ENCODE measurements at regions not wholly inside any gene's neighbourhood (a gene's known extent, or its start where the extent isn't known, plus 50 kb on each side); places are given as distances from the start of the nearest gene placed in this dataset.
"Not testable (repeated sequence)": the region's sequence is repeated elsewhere in the genome, so short reads cannot be mapped to it uniquely, and the experiment has no call there.

DNA sequence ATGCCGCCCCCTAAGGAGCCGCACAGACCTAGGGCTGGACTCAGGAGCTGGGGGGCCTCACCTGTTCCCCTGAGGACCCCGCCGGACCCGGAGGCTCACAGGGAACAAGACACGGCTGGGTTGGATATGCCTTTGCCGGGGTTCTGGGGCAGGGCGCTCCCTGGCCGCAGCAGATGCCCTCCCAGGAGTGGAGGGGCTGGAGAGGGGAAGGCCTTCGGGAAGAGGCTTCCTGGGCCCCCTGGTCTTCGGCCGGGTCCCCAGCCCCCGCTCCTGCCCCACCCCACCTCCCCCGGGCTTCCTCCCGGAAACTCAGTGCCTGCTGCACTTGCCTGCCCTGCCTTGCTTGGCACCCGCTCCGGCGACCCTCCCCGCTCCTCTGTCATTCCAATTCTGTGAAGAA lies 91.6 kb downstream of the LACC1 start:
- not testable (repeated sequence) for H3K27me3 Mint-ChIP-seq (ENCODE audit: low read depth); H3K36me3 Mint-ChIP-seq (ENCODE audit: low read depth); H3K4me3 Mint-ChIP-seq; H3K27ac Mint-ChIP-seq; H3K4me1 Mint-ChIP-seq (ENCODE audit: low read depth); H3K9me3 Mint-ChIP-seq; DNase-seq (ENCODE audit: low spot score)

- no peak for DNase-seq (ENCODE audit: low spot score)
- no peaks in the 10 kb centered on the region for H3K27me3 Mint-ChIP-seq (ENCODE audit: low read depth)
- H3K9me3 Mint-ChIP-seq: peaks cover 3% of the 10 kb centered on the region
- H3K4me1 Mint-ChIP-seq (ENCODE audit: low read depth): no peaks in the 10 kb centered on the region
- H3K27ac Mint-ChIP-seq: no peak overlapping the region
- no peaks in the 10 kb centered on the region for H3K36me3 Mint-ChIP-seq (ENCODE audit: low read depth)
- H3K4me3 Mint-ChIP-seq: no peak overlapping the region
These were observed 98.2 kb downstream of the LACC1 start for GRCh38 chr13:43977911-43978310.

DNA sequence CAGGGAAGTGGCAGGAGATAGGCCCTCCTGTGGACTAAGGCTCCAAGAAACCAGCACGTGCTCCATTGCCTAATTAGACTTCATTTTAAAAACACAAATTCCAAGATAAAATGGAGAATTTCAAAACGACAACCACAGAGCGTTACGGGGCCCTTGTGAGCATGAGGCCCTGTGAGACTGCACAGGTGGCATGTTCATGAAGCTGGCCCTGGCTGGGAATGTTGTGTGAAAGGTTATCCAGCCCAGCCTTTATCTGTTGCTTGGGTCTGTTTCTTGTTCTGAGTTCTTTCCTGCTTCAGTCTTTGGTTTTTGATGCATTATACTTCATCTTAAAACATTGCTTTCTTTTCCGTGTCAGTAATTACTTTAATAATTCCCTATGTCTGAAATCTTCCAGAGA lies 99.0 kb downstream of the LACC1 start:
- Mint-ChIP-seq H3K27ac (no peak overlapping the region), H3K27me3 (ENCODE audit: low read depth) (no peaks in the 10 kb centered on the region), H3K4me1 (ENCODE audit: low read depth) (no peaks in the 10 kb centered on the region), H3K9me3 (peaks cover 3% of the 10 kb centered on the region), H3K4me3 (no peak overlapping the region), H3K36me3 (ENCODE audit: low read depth) (no peaks in the 10 kb centered on the region)
- DNase-seq (ENCODE audit: low spot score): no peak

- no peak overlapping the region for H3K4me3 Mint-ChIP-seq
These were observed 99.8 kb downstream of the LACC1 start for GRCh38 chr13:43979492-43979891.

GRCh38 chr13:43980587-43980986 lies 100.9 kb downstream of the LACC1 start:
- peaks cover 3% of the 10 kb centered on the region for H3K9me3 Mint-ChIP-seq
- H3K27ac Mint-ChIP-seq: no peak overlapping the region
- no peaks in the 10 kb centered on the region for H3K36me3 Mint-ChIP-seq (ENCODE audit: low read depth)
- no peak overlapping the region for H3K4me3 Mint-ChIP-seq
- no peak for DNase-seq (ENCODE audit: low spot score)
- no peaks in the 10 kb centered on the region for H3K27me3 Mint-ChIP-seq (ENCODE audit: low read depth)
- H3K4me1 Mint-ChIP-seq (ENCODE audit: low read depth): no peaks in the 10 kb centered on the region

More at GRCh38 chr13:43979492-43979891, 99.8 kb downstream of the LACC1 start:
- Mint-ChIP-seq H3K27me3 (ENCODE audit: low read depth) (no peaks in the 10 kb centered on the region), H3K36me3 (ENCODE audit: low read depth) (no peaks in the 10 kb centered on the region), H3K9me3 (peaks cover 3% of the 10 kb centered on the region), H3K27ac (no peak overlapping the region), H3K4me1 (ENCODE audit: low read depth) (no peaks in the 10 kb centered on the region)
- DNase-seq (ENCODE audit: low spot score): no peak

GRCh38 chr13:43981091-43981490 lies 101.4 kb downstream of the LACC1 start:
- H3K9me3 Mint-ChIP-seq: peaks cover 3% of the 10 kb centered on the region
- no peaks in the 10 kb centered on the region for H3K36me3 Mint-ChIP-seq (ENCODE audit: low read depth)
- H3K4me1 Mint-ChIP-seq (ENCODE audit: low read depth): no peaks in the 10 kb centered on the region
- H3K27me3 Mint-ChIP-seq (ENCODE audit: low read depth): no peaks in the 10 kb centered on the region
- H3K4me3 Mint-ChIP-seq: no peak overlapping the region
- DNase-seq (ENCODE audit: low spot score): no peak
- H3K27ac Mint-ChIP-seq: no peak overlapping the region

GRCh38 chr13:43981512-43982301 lies 102.0 kb downstream of the LACC1 start:
- H3K4me1 Mint-ChIP-seq (ENCODE audit: low read depth): no peaks in the 10 kb centered on the region
- H3K9me3 Mint-ChIP-seq: no peaks in the 10 kb centered on the region
- H3K27me3 Mint-ChIP-seq (ENCODE audit: low read depth): no peaks in the 10 kb centered on the region
- no peak overlapping the region for H3K4me3 Mint-ChIP-seq
- H3K27ac Mint-ChIP-seq: no peak overlapping the region
- H3K36me3 Mint-ChIP-seq (ENCODE audit: low read depth): no peaks in the 10 kb centered on the region
- no peak for DNase-seq (ENCODE audit: low spot score)

DNA sequence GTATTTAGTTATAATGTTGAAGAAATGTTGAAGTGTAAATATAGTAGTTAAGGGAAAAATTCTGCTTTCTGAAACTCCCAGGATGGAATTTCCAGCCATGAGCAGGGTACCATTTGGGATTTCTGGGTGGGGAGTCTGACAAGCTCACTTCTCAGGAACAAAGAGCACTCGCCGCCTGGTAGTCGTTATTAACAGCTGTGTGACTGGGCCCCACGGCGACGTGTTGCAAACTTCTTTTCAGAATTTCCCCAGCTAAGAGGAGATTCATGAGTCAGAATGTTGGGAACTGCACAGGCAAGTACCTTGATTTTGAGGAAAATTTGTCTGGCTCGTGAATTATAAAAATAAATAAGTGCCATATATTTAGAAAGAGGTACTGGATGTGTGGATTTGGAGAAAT lies 103.7 kb downstream of the LACC1 start:
- H3K36me3 Mint-ChIP-seq (ENCODE audit: low read depth): no peaks in the 10 kb centered on the region
- no peaks in the 10 kb centered on the region for H3K9me3 Mint-ChIP-seq
- no peak overlapping the region for H3K4me3 Mint-ChIP-seq
- H3K27ac Mint-ChIP-seq: no peak overlapping the region
- no peaks in the 10 kb centered on the region for H3K27me3 Mint-ChIP-seq (ENCODE audit: low read depth)
- no peaks in the 10 kb centered on the region for H3K4me1 Mint-ChIP-seq (ENCODE audit: low read depth)
- no peak for DNase-seq (ENCODE audit: low spot score)

GRCh38 chr13:43984292-43984691 lies 104.6 kb downstream of the LACC1 start:
- no peak for DNase-seq (ENCODE audit: low spot score)
- Mint-ChIP-seq H3K4me1 (ENCODE audit: low read depth) (no peaks in the 10 kb centered on the region), H3K9me3 (no peaks in the 10 kb centered on the region), H3K36me3 (ENCODE audit: low read depth) (no peaks in the 10 kb centered on the region), H3K27ac (no peak overlapping the region), H3K27me3 (ENCODE audit: low read depth) (no peaks in the 10 kb centered on the region), H3K4me3 (no peak overlapping the region)

DNA sequence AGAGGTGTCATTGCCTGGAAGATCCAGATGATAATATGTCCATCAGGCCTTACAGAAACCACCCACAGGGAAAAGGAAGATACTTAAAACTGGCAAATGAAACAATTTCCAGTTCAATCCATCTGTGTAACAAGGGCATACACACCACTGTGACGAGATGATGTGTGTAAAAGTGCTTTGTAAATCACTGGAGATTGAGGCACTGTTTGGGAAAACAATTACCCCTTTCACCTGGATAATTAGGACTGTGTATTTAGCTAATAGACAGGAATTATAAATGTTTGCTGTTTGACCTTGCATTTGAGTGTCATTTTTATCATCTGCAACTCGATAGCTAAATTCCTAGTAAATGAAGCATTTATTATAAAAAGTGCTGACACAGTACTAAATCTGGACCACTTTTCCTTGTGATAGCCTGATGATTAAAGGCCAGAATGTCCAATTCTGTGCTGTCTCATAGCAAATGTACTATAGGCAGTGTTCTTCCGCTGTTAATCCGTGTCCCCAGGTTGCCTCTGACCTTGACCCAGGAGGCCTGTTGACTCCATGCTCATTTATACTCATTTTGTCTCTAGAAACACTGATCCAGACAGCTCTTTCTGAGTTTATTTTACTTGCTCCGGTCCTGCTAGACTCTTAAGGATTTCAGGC lies 105.8 kb downstream of the LACC1 start:
- no peak for DNase-seq (ENCODE audit: low spot score)
- Mint-ChIP-seq H3K36me3 (ENCODE audit: low read depth) (no peaks in the 10 kb centered on the region), H3K27me3 (ENCODE audit: low read depth) (no peaks in the 10 kb centered on the region), H3K4me1 (ENCODE audit: low read depth) (no peaks in the 10 kb centered on the region), H3K9me3 (no peaks in the 10 kb centered on the region), H3K27ac (no peak overlapping the region), H3K4me3 (no peak overlapping the region)

DNA sequence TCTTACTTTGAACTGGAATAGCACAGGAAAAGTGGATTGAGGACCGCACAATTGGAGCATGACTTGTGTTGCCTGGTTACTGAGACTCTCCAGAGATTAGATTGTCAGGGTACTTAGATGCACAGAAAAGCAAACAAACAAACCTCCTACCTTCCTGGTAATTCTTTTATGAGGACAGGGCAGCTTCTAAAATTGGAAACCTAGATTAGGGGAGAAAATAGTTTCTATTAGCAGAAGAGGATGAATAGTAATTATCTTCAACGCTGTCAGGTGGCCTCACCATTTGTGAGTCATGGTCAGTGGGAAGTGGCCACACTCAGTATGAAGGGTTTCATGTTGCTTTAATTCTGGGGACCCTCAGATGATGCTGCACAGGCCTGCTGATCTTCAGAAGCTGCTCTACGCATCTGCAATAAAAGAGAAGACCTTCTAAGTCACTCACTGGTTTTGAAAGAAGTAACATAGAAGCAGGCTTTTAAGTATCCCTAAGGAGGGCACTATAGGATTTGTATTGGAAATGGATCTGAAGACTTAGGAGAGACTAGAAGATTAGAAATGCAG lies 106.8 kb downstream of the LACC1 start:
- no peaks in the 10 kb centered on the region for H3K36me3 Mint-ChIP-seq (ENCODE audit: low read depth)
- H3K9me3 Mint-ChIP-seq: no peaks in the 10 kb centered on the region
- no peaks in the 10 kb centered on the region for H3K27me3 Mint-ChIP-seq (ENCODE audit: low read depth)
- no peaks in the 10 kb centered on the region for H3K4me1 Mint-ChIP-seq (ENCODE audit: low read depth)
- no peak overlapping the region for H3K27ac Mint-ChIP-seq
- no peak overlapping the region for H3K4me3 Mint-ChIP-seq
- no peak for DNase-seq (ENCODE audit: low spot score)

- Mint-ChIP-seq H3K36me3 (ENCODE audit: low read depth) (no peaks in the 10 kb centered on the region), H3K4me1 (ENCODE audit: low read depth) (no peaks in the 10 kb centered on the region), H3K27ac (no peak overlapping the region), H3K4me3 (no peak overlapping the region), H3K9me3 (no peaks in the 10 kb centered on the region), H3K27me3 (ENCODE audit: low read depth) (no peaks in the 10 kb centered on the region)
- no peak for DNase-seq (ENCODE audit: low spot score)
These were observed 108.6 kb downstream of the LACC1 start for GRCh38 chr13:43988302-43988701.

DNA sequence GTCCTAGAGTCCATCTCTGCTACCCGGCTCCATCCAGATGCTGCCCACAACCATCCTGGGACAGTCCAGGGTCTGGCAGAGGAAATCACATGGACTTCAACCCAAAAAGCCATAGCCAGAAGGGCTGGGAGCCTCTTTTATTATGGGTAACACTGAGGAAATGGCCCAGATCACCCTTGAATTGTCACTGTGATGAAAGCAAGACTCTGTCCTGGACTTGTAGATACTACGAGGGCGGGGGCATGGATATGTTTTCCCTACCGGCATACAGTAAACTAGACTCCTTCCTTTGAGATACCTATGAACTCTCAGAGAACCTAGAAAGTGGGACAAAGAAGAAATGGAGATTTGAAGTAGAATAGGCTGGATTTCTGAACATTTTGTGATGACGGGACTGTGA lies 110.3 kb downstream of the LACC1 start:
- no peaks in the 10 kb centered on the region for H3K4me1 Mint-ChIP-seq (ENCODE audit: low read depth)
- no peak overlapping the region for H3K27ac Mint-ChIP-seq
- H3K36me3 Mint-ChIP-seq (ENCODE audit: low read depth): no peaks in the 10 kb centered on the region
- H3K9me3 Mint-ChIP-seq: peaks cover 2% of the 10 kb centered on the region
- no peak overlapping the region for H3K4me3 Mint-ChIP-seq
- no peak for DNase-seq (ENCODE audit: low spot score)
- no peaks in the 10 kb centered on the region for H3K27me3 Mint-ChIP-seq (ENCODE audit: low read depth)

DNA sequence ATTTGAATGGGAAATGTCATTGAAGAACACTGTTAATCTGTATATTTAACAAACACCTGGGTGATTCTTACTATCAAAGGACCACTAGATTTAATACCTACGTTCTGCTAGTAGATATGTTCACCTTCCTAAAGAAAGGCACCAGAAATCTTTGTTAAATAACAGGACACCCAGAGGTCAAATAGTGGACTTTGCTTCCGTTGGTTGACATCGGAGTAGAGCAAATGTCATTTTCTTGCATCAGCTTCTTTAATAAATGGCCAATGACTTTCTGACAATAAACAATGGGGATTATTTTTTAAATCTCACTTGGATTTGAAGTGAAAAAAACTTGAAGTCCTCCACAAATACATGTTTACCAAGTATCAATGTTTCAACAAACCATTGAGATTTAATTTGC lies 111.1 kb downstream of the LACC1 start:
- Mint-ChIP-seq H3K27ac (no peak overlapping the region), H3K4me3 (no peak overlapping the region), H3K9me3 (peaks cover 10% of the 10 kb centered on the region), H3K4me1 (ENCODE audit: low read depth) (no peaks in the 10 kb centered on the region), H3K27me3 (ENCODE audit: low read depth) (no peaks in the 10 kb centered on the region), H3K36me3 (ENCODE audit: low read depth) (no peaks in the 10 kb centered on the region)
- DNase-seq (ENCODE audit: low spot score): no peak

Data from T-helper 2 cell treated with Interferon-gamma antibody and Interleukin-4, amounts not matched to agents 5 μg/mL and 100 μg/mL, for 36 hours (primary cell).